HepG2 (cell line): ENCODE measurements at regions not wholly inside any gene's neighbourhood (a gene's known extent, or its start where the extent isn't known, plus 50 kb on each side); places are given as distances from the start of the nearest gene placed in this dataset.

Experiments used
- ATAC-seq: fragments of 200-7000 bp; cut with Tn5 transposase; 3 replicates; pipeline ENCODE4 v1.9.1; 2020; ENCODE audit warnings: mild to moderate bottlenecking, moderate library complexity
- BruUV-seq: library from RNA; stranded (reverse); fragments of 400-500 nt; replicated peaks from 2 replicates; lab custom pipeline; 2021; lab: Mats Ljungman, UMichigan
- CTCF ChIA-PET: fragments of 300-600 bp; formaldehyde crosslinking; extraction: SDS; loops from one replicate; lab custom pipeline; 2021; ENCODE audit warnings: low total read pairs, inconsistent platforms, low intra/inter-chr PET ratio; lab: Yijun Ruan, JAX
- POLR2A ChIA-PET: fragments of 350-600 bp; sonication (Branson Sonifier 250); formaldehyde crosslinking; loops from one replicate; lab custom pipeline; 2020; ENCODE audit warnings: antibody characterized with exemption, inconsistent platforms; lab: Yijun Ruan, JAX
- DNase-seq: peaks from one replicate; pipeline ENCODE4 v3.0.0-alpha.2; 2015; ENCODE audit warnings: low spot score
- FAIRE-seq: peaks from 3 replicates; lab custom pipeline; 2011; peaks lifted over from hg19 to GRCh38; lab: Jason Lieb, UNC
- H2AFZ ChIP-seq: one replicate; pipeline ENCODE4 v1.6.1; 2011; ENCODE audit warnings: low read length, inconsistent platforms
- H3K27ac ChIP-seq: fragments of 300-600 bp; 3 replicates; pipeline ENCODE4 v1.8.0; 2011; ENCODE audit warnings: mixed run types, mild to moderate bottlenecking, mixed read lengths, low read length, inconsistent platforms; ENCODE audit not compliant: insufficient read depth; ENCODE audit errors: extremely low read length
- H3K27me3 ChIP-seq, 2 experiments: fragments of 200-600 bp in 1 of 2; 2 replicates in 1 of 2; 3 replicates in 1 of 2; pipeline versions ENCODE4 v1.6.0 to v1.8.0; 2011; ENCODE audit warnings: low read length in 2 of 2, mild to moderate bottlenecking in 2 of 2, moderate library complexity in 2 of 2, inconsistent platforms in 1 of 2; ENCODE audit not compliant: insufficient read depth in 2 of 2, control insufficient read depth in 1 of 2
- H3K36me3 ChIP-seq, 2 experiments: fragments of 200-600 bp in 1 of 2; replicated peaks in 1 of 2; 2 replicates in 1 of 2; 3 replicates in 1 of 2; pipeline versions ENCODE4 v1.5.1 to v1.8.0; 2011; ENCODE audit warnings: low read length in 2 of 2, inconsistent platforms in 1 of 2; ENCODE audit not compliant: insufficient read depth in 2 of 2, control insufficient read depth in 1 of 2
- H3K4me1 ChIP-seq: 2 replicates; pipeline ENCODE4 v1.5.1; 2012; ENCODE audit warnings: low read length, inconsistent platforms; ENCODE audit not compliant: insufficient read depth
- H3K4me2 ChIP-seq: 2 replicates; pipeline ENCODE4 v1.6.0; 2011; ENCODE audit warnings: low read depth, low read length, inconsistent platforms
- H3K4me3 ChIP-seq, 3 experiments: fragments of 200-600 bp in 1 of 3; sonication (generic), shearing (Covaris generic) in 1 of 3; replicated peaks in 1 of 3; 2 replicates each; pipeline ENCODE4 v1.5.1; 2011 to 2016; ENCODE audit warnings: low read length in 3 of 3, inconsistent platforms in 2 of 3, low read depth in 2 of 3, mild to moderate bottlenecking in 2 of 3, control low read depth in 1 of 3, mixed read lengths in 1 of 3; ENCODE audit not compliant: insufficient read depth in 1 of 3
- H3K79me2 ChIP-seq: one replicate; pipeline ENCODE4 v1.6.1; 2011; ENCODE audit warnings: low read length, inconsistent platforms; ENCODE audit not compliant: insufficient read depth
- H3K9ac ChIP-seq: 2 replicates; pipeline ENCODE4 v1.6.0; 2011; ENCODE audit warnings: mild to moderate bottlenecking, low read depth, low read length, inconsistent platforms; ENCODE audit not compliant: insufficient read depth
- H3K9me3 ChIP-seq: 2 replicates; pipeline ENCODE4 v1.5.1; 2012; ENCODE audit warnings: mild to moderate bottlenecking, low read length
- H4K20me1 ChIP-seq: 2 replicates; pipeline ENCODE4 v1.6.0; 2011; ENCODE audit warnings: inconsistent platforms, mild to moderate bottlenecking, low read length, moderate library complexity; ENCODE audit not compliant: insufficient read depth
- FOXA3 ChIP-seq: IDR thresholded peaks from 2 replicates; pipeline ENCODE4 v1.6.1; 2016; ENCODE audit warnings: missing genetic modification reagents, missing compliant biosample characterization
- HNF4A ChIP-seq: sonication (generic); formaldehyde crosslinking; IDR thresholded peaks from 2 replicates; pipeline ENCODE4 v1.4.0; 2020; ENCODE audit warnings: missing genetic modification reagents
- IRF2 ChIP-seq: IDR thresholded peaks from 2 replicates; pipeline ENCODE4 v1.6.1; 2018; ENCODE audit warnings: missing genetic modification reagents, missing compliant biosample characterization
- NFIC ChIP-seq: IDR thresholded peaks from 2 replicates; pipeline ENCODE4 v1.6.1; 2012; ENCODE audit warnings: mild to moderate bottlenecking, low read length, inconsistent platforms
- RAD51 ChIP-seq: fragments of 450-650 bp; IDR thresholded peaks from 2 replicates; pipeline ENCODE4 v1.6.1; 2016; ENCODE audit warnings: borderline replicate concordance
- ZMYM4 ChIP-seq: sonication (generic); formaldehyde crosslinking; IDR thresholded peaks from 2 replicates; pipeline ENCODE4 v1.8.1; 2023; ENCODE audit warnings: mild to moderate bottlenecking, missing genetic modification reagents
- ZNF160 ChIP-seq: sonication (generic); formaldehyde crosslinking; IDR thresholded peaks from 2 replicates; pipeline ENCODE4 v1.8.0; 2022; ENCODE audit warnings: mild to moderate bottlenecking, inconsistent platforms, missing genetic modification reagents
- ZNF235 ChIP-seq: sonication (generic); formaldehyde crosslinking; IDR thresholded peaks from 2 replicates; pipeline ENCODE4 v1.8.1; 2023; ENCODE audit warnings: mild to moderate bottlenecking, missing genetic modification reagents, borderline replicate concordance
- ZNF317 ChIP-seq: sonication (generic); formaldehyde crosslinking; IDR thresholded peaks from 2 replicates; pipeline ENCODE4 v1.5.0; 2020; ENCODE audit warnings: mild to moderate bottlenecking, missing genetic modification reagents
- ZNF318 ChIP-seq: sonication (generic); formaldehyde crosslinking; IDR thresholded peaks from 2 replicates; pipeline ENCODE4 v1.4.0; 2020; ENCODE audit warnings: mild to moderate bottlenecking, missing genetic modification reagents
- ZNF496 ChIP-seq: sonication (generic); formaldehyde crosslinking; IDR thresholded peaks from 2 replicates; pipeline ENCODE4 v1.8.1; 2023; ENCODE audit warnings: mild to moderate bottlenecking, moderate library complexity, missing genetic modification reagents; ENCODE audit not compliant: insufficient replicate concordance
- ZNF674 ChIP-seq: sonication (generic); formaldehyde crosslinking; IDR thresholded peaks from 2 replicates; pipeline ENCODE4 v1.5.0; 2020; ENCODE audit warnings: low read depth, mild to moderate bottlenecking, missing genetic modification reagents
- WGBS: methylation state at CpG from one replicate; pipeline ENCODE4 v1.1.6; 2017; ENCODE audit warnings: low lambda C conversion rate; 5-methylcytosine and 5-hydroxymethylcytosine counted together
- in situ Hi-C: cut with HindIII; loops from 2 replicates; pipeline ENCODE4 v1.10.0; 2017; ENCODE audit warnings: low pct_unique_long_range_greater_than_20kb; ENCODE audit not compliant: extremely low pct_ligation_motif_present
- intact Hi-C: fragments of 100-400 bp; cut with micrococcal nuclease; formaldehyde crosslinking; loops from one replicate; pipeline ENCODE4 v1.10.0; 2022; ENCODE audit not compliant: unreplicated experiment

GRCh38 chr5:159475026-159475425 lies 144.7 kb upstream of the IL12B start:
- H3K27me3 ChIP-seq: no peaks in the 10 kb centered on the region
- H3K36me3 ChIP-seq: no peaks in the 10 kb centered on the region
- H3K9ac ChIP-seq: no peak overlapping the region
- BruUV-seq: no TSS peak
- intact Hi-C loops: no loop called here
- TF ChIP-seq IRF2 (no peak), FOXA3 (CRISPR knock-in tag) (no peak), ZNF160 (CRISPR knock-in tag) (peak; percentile 91), ZMYM4 (CRISPR knock-in tag) (no peak), RAD51 (no peak), ZNF235 (CRISPR knock-in tag) (no peak), ZNF496 (CRISPR knock-in tag) (no peak), ZNF674 (CRISPR knock-in tag) (no peak)
- H3K27ac ChIP-seq: no peak overlapping the region
- no peaks in the 10 kb centered on the region for H4K20me1 ChIP-seq
- DNase-seq (no peak), ATAC-seq (no peak), FAIRE-seq (no peak)
- H3K9me3 ChIP-seq: peaks cover 19% of the 10 kb centered on the region; the same call in 1 of the 2 replicates
- H3K79me2 ChIP-seq: no peaks in the 10 kb centered on the region
- no peak overlapping the region for H2AFZ ChIP-seq
- no peaks in the 10 kb centered on the region for H3K4me1 ChIP-seq
- no peak overlapping the region for H3K4me2 ChIP-seq
- in situ Hi-C loops: no loop called here
- H3K4me3 ChIP-seq: no peak overlapping the region
- ChIA-PET POLR2A (no interaction called here), CTCF (no interaction called here)

GRCh38 chr5:159478950-159479349 lies 148.7 kb upstream of the IL12B start:
- Histone ChIP-seq H4K20me1 (no peaks in the 10 kb centered on the region), H3K27ac (no peak overlapping the region), H3K4me2 (no peak overlapping the region), H3K79me2 (no peaks in the 10 kb centered on the region), H3K27me3 (no peaks in the 10 kb centered on the region; a peak in 1 of 5 replicates), H3K9me3 (peaks cover 19% of the 10 kb centered on the region; the same call in 1 of the 2 replicates), H3K4me1 (no peaks in the 10 kb centered on the region), H2AFZ (no peak overlapping the region), H3K9ac (no peak overlapping the region), H3K36me3 (no peaks in the 10 kb centered on the region), H3K4me3 (no peak overlapping the region)
- no TSS peak for BruUV-seq
- no peak for DNase-seq
- CTCF ChIA-PET: no interaction called here
- intact Hi-C loops (no loop called here), in situ Hi-C loops (no loop called here)
- POLR2A ChIA-PET: no interaction called here
- no peak for ATAC-seq
- no peak for FAIRE-seq
- WGBS: 0% methylated on average over 1 of the region's 1 CpG
- no peak for TF ChIP-seq ZNF317 (CRISPR knock-in tag)
- no peak for TF ChIP-seq NFIC
- TF ChIP-seq HNF4A (CRISPR knock-in tag): no peak
- no peak for TF ChIP-seq ZNF318
